Endothelial cell (in vitro differentiated cells): ENCODE measurements at regions not wholly inside any gene's neighbourhood (a gene's known extent, or its start where the extent isn't known, plus 50 kb on each side); places are given as distances from the start of the nearest gene placed in this dataset.

Experiments
- DNase-seq: peaks from one replicate; pipeline ENCODE4 v3.0.0; 2021; ENCODE audit warnings: low spot score
- H3K27ac Mint-ChIP-seq: one replicate; pipeline ENCODE4 v1.8.0; 2021; ENCODE audit warnings: mixed read lengths, inconsistent platforms; ENCODE audit not compliant: unreplicated experiment
- H3K27me3 Mint-ChIP-seq: one replicate; pipeline ENCODE4 v1.8.0; 2021; ENCODE audit warnings: mild to moderate bottlenecking, moderate library complexity, mixed read lengths, inconsistent platforms; ENCODE audit not compliant: unreplicated experiment
- H3K36me3 Mint-ChIP-seq: one replicate; pipeline ENCODE4 v1.8.0; 2021; ENCODE audit warnings: mild to moderate bottlenecking, low read depth, mixed read lengths, inconsistent platforms; ENCODE audit not compliant: unreplicated experiment
- H3K4me1 Mint-ChIP-seq: one replicate; pipeline ENCODE4 v1.8.0; 2021; ENCODE audit warnings: mild to moderate bottlenecking, mixed read lengths, inconsistent platforms; ENCODE audit not compliant: unreplicated experiment
- H3K4me3 Mint-ChIP-seq: one replicate; pipeline ENCODE4 v1.8.0; 2021; ENCODE audit warnings: mild to moderate bottlenecking, mixed read lengths, inconsistent platforms; ENCODE audit not compliant: unreplicated experiment
- H3K9me3 Mint-ChIP-seq: one replicate; pipeline ENCODE4 v1.8.0; 2021; ENCODE audit warnings: mixed read lengths, inconsistent platforms; ENCODE audit not compliant: unreplicated experiment
- CTCF ChIP-seq: fragments of 200-600 bp; sonication (generic); IDR thresholded peaks from one replicate; pipeline ENCODE4 v1.5.0; 2021; ENCODE audit warnings: antibody characterized with exemption; ENCODE audit not compliant: unreplicated experiment

- Mint-ChIP-seq H3K27ac (no peak overlapping the region), H3K4me1 (no peaks in the 10 kb centered on the region), H3K36me3 (no peaks in the 10 kb centered on the region), H3K27me3 (peaks cover 3% of the 10 kb centered on the region), H3K9me3 (no peaks in the 10 kb centered on the region), H3K4me3 (no peak overlapping the region)
- no peak for DNase-seq
- TF ChIP-seq CTCF, result no peak
These were observed 120.7 kb upstream of the ADARB2 start for GRCh38 chr10:1858048-1858447.

- Mint-ChIP-seq H3K27ac (no peak overlapping the region), H3K4me3 (no peak overlapping the region), H3K27me3 (peaks cover 3% of the 10 kb centered on the region), H3K36me3 (no peaks in the 10 kb centered on the region), H3K4me1 (no peaks in the 10 kb centered on the region), H3K9me3 (no peaks in the 10 kb centered on the region)
- no peak for TF ChIP-seq CTCF
- DNase-seq, result no peak
These were observed 118.6 kb upstream of the ADARB2 start for GRCh38 chr10:1855911-1856310.

- H3K4me1 Mint-ChIP-seq, result no peaks in the 10 kb centered on the region
- no peaks in the 10 kb centered on the region for H3K36me3 Mint-ChIP-seq
- H3K4me3 Mint-ChIP-seq, result no peak overlapping the region
- H3K27ac Mint-ChIP-seq, result no peak overlapping the region
- H3K9me3 Mint-ChIP-seq, result no peaks in the 10 kb centered on the region
- DNase-seq, result no peak
- no peak for TF ChIP-seq CTCF
- peaks cover 3% of the 10 kb centered on the region for H3K27me3 Mint-ChIP-seq
These were observed 116.9 kb upstream of the ADARB2 start for GRCh38 chr10:1854271-1854670.

GRCh38 chr10:1853801-1854200 lies 116.5 kb upstream of the ADARB2 start:
- Mint-ChIP-seq H3K27me3 (peaks cover 3% of the 10 kb centered on the region), H3K9me3 (no peaks in the 10 kb centered on the region), H3K4me3 (no peak overlapping the region), H3K36me3 (no peaks in the 10 kb centered on the region), H3K27ac (no peak overlapping the region), H3K4me1 (no peaks in the 10 kb centered on the region)
- TF ChIP-seq CTCF, result no peak
- no peak for DNase-seq

- Mint-ChIP-seq H3K4me1 (no peaks in the 10 kb centered on the region), H3K4me3 (no peak overlapping the region), H3K27me3 (peaks cover 3% of the 10 kb centered on the region), H3K36me3 (no peaks in the 10 kb centered on the region), H3K9me3 (no peaks in the 10 kb centered on the region), H3K27ac (no peak overlapping the region)
- DNase-seq, result no peak
- TF ChIP-seq CTCF, result no peak
These were observed 115.5 kb upstream of the ADARB2 start for GRCh38 chr10:1852841-1853240.
